HG02610 (cell line): ENCODE measurements at regions not wholly inside any gene's neighbourhood (a gene's known extent, or its start where the extent isn't known, plus 50 kb on each side); places are given as distances from the start of the nearest gene placed in this dataset.
A peak's percentile ranks its signal among the peaks of the same experiment; 100 is the strongest.

Source experiments
- ATAC-seq: cut with Tn5 transposase; IDR thresholded peaks from one replicate; pipeline ENCODE4 v1.9.1; 2021; ENCODE audit warnings: mild to moderate bottlenecking, moderate library complexity; ENCODE audit not compliant: unreplicated experiment

DNA sequence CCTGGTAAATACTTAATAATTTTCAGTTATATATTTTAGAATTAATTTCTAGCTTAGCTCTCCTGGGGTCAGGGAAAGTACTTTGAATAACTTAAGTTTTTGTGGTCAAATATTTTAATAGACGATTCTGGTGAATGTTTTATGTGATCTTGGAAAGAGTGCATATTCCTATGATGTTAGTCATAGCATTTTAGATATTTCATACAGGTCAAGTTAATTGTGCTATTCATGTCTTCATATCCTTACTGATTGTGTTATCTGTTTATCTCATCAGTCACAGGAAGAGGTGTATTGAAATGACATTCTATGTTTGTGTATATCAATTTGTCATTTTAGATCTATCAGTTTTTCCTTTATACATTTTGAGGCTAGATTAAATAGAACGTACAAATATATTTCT lies 576.2 kb downstream of the CPS1 start:
- ATAC-seq = no peak

DNA sequence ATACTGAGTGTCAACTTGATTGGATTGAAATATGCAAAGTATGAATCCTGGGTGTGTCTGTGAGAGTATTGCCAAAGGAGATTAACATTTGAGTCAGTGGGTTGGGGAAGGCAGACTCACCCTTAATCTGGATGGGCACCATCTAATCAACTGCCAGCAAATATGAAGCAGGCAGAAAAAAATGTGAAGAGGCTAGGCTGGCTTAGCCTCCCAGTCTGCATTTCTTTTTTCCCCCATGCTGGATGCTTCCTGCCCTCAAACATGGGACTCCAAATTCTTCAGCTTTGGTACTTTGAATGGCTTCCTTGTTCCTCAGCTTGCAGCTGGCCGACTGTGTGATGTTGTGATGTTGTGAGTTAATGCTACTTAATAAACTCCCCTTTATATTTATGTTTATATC lies 577.4 kb downstream of the CPS1 start:
- no peak for ATAC-seq

DNA sequence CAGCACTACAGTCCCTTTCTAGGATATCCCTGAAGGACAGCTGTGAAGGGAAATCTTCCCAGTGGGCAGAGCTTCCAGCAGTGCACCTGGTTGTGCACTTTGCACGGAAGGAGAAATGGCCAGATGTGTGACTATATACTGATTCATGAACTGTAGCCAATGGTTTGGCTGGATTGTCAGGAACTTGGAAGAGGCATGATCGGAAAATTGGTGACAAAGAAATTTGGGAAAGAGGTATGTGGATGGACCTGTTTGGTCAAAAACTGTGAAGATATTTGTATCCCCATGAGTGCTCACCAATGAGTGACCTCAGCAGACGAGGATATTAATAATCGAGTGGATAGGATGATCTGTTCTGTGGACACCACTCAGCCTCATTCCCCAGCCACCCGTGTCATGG lies 582.2 kb downstream of the CPS1 start:
- ATAC-seq = no peak

DNA sequence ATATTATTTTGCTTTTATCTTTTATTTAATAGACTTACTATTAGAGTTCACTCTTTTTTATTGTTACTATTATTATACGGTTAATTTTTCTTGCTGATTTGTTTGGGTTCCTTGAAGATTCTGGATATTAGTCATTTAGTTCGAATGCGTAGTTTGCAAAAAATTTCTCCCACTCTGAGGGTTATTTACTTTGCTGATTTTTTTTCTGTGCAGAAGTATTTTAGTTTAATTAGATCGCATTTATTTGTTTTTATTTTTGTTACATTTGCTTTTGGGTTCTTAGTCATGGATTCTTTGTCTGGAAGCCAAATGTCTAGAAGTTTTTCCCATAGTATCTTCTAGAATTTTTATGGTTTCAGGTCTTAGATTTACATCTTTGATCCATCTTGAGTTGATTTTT lies 585.2 kb downstream of the CPS1 start:
- no peak for ATAC-seq

DNA sequence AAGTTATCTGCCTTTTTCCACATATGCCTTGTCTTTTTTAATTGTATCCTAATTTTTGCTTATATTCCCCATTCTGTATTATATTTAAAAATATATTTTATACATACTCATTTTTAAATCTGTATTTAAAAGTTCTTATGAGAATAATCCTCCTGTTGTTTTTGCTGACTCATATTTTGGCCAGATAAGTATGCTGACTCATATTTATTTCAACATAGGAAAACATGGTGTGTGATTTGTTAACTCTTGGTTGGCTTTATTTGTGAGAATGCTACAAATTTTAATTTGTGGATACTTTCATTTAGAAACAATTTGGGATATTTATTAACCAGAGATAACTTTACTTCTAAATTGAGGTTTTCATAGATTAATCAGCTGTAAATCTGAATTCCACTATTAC lies 587.7 kb downstream of the CPS1 start:
- no peak for ATAC-seq

DNA sequence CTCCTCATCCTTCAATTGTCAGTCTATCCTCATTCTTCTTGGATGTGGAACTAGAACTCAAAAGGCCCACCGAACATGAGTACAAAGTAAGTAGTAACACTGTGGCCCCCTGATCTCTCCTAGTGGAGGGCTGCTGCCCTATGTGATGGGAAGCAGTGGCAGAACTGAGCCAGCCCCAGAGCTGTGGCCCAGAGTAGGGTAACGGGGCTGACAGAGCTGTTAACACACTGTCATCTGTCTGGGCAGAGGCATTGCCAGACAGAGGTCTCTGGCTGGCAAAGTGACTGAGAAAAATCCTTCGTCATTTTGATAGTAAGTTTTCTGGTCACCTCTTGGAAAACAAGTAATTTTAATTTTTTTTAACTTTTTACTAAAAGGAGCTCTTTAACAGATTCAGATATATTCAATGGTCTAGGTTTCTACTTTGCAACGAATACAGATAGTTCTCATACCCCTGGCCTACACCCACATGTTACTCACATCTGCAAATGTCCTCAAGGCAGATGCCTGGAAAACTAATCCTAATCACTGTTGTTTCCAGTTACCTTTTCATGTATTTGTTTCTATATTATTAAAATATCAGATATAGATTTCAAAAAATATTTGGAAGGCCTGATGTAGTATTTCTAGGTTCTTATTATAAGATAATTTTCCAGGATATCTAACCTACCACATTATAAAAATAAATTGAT lies 588.7 kb downstream of the CPS1 start:
- ATAC-seq = no peak

DNA sequence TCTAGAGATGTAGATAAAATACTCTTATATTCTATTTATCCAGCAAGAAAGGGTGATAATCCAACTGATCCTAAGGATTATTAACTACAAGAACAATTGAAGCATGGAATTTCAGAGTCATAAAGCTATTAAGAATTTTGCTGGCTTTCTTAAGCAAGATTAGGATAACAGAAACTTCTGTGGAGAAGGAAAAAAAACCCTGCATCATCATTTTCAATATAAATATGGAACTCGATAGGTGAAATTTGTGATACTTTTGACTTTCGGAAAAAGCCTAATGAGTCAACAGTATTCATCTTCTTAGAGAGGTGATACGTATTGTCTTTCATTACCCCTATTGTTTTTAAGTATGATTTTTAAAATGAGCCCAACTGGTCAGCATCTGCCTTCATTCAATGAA lies 593.3 kb downstream of the CPS1 start:
- no peak for ATAC-seq

DNA sequence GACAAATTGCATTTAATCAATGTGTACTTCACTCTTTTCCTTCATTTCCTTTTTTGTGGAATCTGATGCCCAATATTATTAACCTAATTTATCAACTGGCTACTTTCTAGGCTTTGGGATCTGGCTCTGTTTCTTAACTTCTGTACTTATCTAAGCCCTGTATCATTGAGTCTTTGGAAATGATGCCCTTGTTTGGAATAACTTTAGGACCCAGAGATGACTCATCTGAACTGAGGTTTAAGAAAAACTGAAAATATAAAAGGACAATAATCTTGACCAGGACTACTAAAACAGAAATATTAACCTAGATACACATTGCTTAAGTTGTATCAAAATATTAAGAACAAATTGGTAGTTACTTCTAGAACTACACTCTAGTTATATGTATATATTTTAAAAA lies 600.8 kb downstream of the CPS1 start:
- no peak for ATAC-seq

DNA sequence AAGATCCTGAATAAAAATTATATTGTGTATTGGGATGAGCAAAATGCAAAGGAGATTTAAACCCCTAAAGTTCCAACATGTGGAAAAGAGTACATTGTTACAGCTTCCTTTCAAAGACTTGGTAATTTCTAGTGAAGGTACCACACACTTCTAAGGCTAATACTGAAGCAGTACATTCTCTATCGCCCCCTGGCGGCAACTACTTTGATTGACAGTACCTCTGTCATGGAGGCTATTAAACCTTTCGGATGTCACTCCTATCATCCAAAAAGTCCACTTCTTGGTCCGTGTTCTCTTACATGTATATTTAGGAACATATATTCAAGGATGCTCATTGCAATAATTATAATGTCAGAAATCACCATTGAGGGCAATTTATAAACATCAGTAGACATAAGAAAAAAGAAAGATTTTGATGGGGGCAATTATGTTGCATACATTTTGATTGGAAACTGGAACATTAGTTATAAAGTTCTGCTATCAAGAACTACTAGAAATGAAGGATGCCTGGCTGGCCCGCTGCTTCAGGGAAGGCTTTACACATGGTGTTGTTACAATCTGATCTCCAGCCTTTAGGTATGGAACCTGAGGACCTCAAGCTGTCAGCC lies 601.6 kb downstream of the CPS1 start:
- ATAC-seq = peak; percentile 98

DNA sequence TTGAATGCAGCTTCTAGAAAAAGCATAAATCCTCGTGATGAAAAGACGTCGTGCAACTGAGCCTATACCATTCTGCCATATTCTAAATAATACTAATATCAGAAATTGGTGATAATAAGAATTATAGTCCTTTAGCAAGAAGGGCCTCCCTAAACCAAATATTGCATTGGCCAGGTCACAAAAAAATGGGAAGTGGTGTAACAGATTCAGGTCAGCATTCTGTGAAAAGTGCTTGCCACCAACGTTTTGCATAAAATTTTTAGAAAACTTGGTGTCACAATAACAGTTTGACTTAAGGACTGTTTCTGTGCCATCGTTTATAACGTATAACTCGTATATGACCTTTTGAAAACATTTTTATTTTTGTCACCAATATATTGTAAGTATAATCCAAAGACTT lies 603.6 kb downstream of the CPS1 start:
- ATAC-seq = no peak

DNA sequence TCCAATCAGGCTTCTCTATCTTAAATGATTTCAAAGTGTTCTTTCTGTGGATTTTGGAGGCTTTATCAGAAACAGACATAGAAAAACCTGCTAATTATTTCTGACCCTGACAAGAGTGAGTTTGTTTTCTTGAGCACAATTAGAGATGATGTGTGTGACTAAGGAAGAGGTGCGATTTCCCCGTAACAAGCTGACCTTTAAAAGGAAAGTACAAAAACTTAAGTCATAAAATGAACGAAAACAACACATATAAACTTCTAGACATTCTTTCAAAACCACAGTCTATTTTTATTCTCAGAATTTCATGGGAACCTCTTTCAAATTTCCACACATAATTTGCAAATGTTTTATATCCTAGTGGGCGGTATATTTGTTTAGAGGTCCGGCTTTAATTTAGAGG lies 604.8 kb downstream of the CPS1 start:
- no peak for ATAC-seq

DNA sequence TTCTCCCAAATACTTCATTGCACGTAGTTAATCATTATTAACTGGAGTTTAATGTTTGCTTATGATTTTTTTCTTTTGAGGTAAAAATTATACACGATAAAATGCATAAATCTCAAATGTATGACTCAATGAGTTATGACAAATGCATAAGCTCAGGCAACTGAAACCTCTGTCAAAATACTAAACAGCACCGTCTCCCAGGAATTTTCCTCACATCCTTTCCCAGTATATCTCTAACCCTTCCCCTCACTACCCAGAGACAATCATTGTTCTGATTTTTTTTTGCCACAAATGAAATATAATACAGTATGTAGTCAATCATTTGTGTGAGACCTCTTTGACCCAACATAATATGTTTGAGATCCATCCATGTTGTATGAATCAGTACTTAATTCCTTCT lies 606.5 kb downstream of the CPS1 start:
- ATAC-seq = no peak

DNA sequence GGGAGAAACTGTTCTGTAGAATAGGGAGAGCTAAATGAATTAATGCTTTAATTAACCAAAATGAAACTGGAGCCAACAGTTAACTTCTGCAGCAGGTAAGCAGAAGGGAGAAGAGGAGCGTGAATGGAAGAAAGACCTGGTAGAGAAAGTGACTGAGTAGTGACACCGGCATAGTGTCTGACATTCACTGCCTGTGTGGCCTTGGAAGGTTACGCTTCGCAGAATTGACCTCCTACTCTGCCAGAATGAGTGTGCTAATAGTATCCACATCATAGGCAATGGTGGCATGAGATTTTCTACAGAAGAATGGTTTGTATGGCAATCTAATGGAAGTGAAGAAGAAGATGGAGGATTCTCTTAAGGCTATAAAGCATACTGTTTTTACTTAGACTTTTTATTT lies 614.4 kb downstream of the CPS1 start:
- ATAC-seq = no peak

DNA sequence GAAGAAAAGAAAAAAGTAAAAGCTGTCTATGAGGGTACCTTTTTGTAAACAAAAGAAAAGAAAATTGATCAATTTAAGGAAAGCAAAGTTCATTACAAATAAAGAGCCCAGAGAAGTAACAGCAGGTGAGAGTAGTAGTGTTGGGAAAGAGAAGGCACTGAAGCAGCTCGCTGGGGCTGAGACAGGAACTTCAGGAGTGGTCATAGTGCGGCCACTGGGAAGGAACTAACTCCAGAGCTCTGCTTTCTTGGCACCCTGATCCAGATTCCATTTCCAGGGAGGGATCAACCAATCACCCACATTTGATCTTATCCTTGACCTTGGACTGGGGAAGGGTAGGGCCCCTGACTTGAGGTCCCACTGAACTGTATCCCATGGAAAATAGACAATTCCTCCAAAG lies 617.6 kb downstream of the CPS1 start:
- ATAC-seq = no peak

DNA sequence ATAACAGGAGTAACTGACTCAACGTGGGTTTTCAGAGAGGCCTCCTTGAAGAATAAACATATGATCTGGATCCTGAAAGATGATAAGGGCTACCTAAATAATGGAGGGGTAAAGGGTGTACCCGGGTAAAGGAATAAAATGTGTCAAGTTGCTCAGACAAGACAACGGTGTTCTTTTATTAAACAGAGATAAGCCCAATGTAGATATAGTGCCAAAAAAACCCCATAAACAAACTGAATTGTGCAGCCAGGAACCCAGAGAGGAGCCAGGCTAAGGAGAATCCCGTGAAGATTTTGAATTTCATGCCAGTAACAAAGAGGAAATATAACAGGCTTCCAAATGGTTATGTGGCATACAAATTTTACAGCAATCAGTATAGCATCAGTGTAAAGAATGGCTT lies 618.2 kb downstream of the CPS1 start:
- no peak for ATAC-seq

DNA sequence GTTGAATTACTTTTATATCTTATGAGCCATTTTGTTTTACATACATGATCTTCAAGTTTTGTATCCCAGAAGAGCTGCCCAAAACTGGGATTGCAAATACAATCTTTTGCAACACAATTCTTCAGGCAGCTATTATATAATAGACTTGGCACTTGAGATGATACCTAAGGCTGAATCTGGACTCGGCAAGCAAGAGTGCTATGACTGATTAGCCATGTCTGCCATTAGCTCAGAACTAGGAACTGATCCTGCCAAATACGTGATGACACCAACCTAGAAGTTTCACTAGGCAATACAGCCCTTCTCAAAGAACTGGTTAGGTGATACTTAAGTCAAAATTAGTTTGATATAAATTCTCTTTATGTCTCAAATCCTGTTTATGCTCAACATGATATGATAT lies 619.6 kb downstream of the CPS1 start:
- ATAC-seq = no peak

DNA sequence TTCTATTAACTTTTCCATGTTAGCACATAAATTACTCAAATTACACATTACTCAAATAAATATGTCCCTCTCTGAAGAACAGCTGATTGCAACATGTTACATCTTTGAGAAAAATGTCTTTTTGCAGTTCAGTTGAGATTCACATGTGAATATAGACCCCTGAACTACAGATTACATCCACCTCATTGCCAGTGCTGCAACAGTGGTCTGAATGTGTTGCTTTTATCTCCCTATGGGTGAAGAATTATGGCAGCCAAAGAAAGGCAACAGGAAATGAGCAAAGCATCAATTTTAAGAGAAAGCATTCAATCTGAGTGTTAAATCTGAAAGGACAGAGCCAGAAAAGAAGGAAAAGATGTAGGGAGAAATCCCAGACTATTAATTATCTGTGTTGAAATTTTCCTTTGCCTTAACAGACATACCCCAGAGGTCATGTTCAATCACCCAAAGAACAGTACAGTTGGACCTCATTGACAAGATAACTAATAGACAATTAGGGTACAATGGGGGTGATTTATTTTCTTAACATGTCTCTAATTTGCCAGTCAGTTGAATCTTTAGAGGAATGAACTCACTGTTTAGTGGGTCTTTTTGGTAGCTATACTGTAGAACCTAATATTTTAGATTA lies 620.2 kb downstream of the CPS1 start:
- no peak for ATAC-seq

DNA sequence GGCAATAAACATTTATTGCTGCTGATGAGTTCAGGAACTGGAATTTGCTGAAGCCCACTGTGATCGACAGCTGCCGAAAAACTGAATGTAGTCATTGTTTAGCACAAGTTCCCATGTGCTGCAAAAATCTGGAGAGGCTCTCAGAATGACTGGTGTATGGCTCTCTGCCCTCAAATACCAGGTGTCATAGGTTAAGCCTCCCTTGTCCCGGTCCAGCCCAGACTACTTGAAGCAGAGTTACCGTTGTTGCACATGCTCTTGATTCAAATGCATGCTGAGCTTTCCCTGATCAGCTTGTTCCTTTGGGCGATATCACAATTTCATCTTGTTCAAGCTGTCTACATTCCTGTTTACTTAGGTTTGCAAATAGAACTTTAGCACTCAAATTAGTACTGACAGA lies 625.2 kb downstream of the CPS1 start:
- ATAC-seq = no peak

DNA sequence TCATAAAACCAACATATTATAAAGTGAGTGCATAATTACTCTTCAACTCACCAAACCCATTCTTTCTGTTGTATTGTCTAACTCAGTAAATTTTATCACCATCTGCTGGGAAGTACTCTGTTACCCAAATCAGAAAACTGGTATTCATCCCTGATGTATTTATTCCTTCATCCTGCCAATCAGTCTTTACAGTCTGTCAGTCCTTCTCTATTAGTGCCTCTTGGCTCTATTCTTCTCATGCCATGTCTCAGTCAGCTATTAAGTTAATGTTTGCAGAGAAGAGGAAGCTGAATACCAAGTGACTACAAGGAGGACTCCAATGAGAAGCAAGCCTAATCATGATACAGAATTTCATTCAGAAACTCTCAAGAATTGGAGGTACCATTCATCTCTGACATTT lies 631.2 kb downstream of the CPS1 start:
- no peak for ATAC-seq

DNA sequence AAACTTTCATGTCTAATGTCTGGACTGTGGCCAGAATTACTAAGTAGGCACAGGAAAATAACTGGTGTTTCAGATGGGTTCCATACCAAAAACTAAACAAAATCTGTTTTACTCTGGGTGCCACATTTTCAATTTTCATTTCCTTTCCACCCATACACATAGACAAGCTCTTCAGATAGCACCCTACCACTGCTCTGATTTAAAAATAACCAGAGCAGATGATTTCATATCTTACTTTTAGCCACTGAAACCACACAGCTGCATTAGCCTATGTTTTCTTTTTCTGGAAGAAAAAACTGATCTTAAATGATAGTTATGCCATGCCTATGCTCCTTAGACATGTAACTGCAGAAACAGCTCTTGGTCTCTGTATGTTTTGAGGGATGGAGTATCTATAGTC lies 647.6 kb downstream of the CPS1 start:
- ATAC-seq = peak; percentile 64

DNA sequence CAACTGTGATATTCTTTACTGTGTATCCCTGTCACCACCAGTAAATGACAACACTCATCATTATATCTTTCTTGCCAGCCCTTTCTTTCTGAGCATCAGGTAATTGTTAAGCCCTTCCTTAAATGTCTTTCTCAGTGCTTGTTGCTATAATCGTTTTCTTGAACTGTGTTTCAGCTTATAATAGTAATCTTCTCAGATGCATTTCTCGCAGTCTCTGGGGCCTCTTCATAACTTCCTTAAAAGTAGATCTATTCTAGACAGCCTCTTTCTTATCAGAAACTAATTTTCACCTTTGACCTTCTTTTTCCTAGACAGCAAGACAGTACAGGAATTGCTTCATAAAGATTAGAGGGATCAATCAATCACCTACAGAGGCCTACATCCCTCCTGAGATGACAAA lies 648.1 kb downstream of the CPS1 start:
- peak; percentile 7 for ATAC-seq

DNA sequence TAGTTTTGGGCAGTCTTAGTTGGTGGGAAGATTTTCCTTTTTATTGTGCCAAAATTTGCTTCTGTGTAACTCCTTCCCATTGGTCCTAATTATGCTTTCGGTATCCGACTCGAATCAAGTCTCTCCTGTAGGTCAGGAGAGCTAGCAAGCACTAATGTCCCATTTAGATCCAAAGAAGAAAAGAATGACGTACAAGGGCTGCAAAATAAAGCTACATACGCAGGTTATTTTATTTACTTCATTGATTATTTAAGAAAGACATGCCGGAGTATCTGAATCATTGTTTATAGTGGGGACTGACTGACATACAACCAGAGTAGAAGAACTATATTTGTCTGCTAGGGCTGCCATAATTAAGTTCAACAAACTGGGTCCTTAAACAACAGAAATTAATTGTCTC lies 648.5 kb downstream of the CPS1 start:
- ATAC-seq = no peak

DNA sequence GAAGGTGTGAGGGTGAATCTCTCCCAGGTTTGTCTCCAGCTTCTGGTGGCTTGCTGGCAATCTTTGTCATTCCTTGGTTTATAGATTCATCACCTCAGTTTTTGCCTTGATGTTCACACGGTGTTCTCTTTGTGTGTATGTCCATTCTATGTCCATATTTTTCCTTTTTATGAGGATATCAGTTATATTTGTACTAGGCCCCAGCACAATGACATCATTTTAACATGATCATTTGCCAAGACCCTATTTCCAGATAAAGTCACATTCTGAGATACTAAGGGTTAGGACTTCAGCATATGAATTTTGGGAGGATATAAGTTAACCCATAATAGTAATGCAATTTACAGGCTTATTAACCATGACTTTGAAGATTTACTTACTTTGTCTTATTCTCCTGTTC lies 649.0 kb downstream of the CPS1 start:
- ATAC-seq = no peak
